Heart right ventricle (tissue), 16 donors: ENCODE measurements at regions not wholly inside any gene's neighbourhood (a gene's known extent, or its start where the extent isn't known, plus 50 kb on each side); places are given as distances from the start of the nearest gene placed in this dataset.

ENCODE experiments used
- ATAC-seq, 8 donors: fragments of 200-7000 bp; cut with Tn5 transposase; one replicate each; pipeline ENCODE4 v1.9.1; 2020; ENCODE audit warnings: mild to moderate bottlenecking in 8 of 8, moderate library complexity in 8 of 8, moderate number of reproducible peaks in 1 of 8
- DNase-seq, 2 donors: peaks; one replicate each; pipeline ENCODE4 v3.0.0-alpha.2; 2020
- H3K27ac ChIP-seq, 10 donors: fragments of 200-600 bp; sonication (generic) in 2 of 10; one replicate each; pipeline versions ENCODE4 v1.5.0 to v1.8.0; 2020 to 2022; ENCODE audit warnings: mild to moderate bottlenecking in 3 of 10
- H3K27me3 ChIP-seq, 7 donors: fragments of 200-600 bp; one replicate each; pipeline ENCODE4 v1.8.0; 2021 to 2022; ENCODE audit warnings: mild to moderate bottlenecking in 2 of 7
- H3K36me3 ChIP-seq, 9 donors: fragments of 200-600 bp; sonication (generic) in 1 of 9; one replicate each; pipeline versions ENCODE4 v1.5.0 to v1.8.0; 2020 to 2022; ENCODE audit warnings: mild to moderate bottlenecking in 2 of 9
- H3K4me1 ChIP-seq, 9 donors: fragments of 200-600 bp; sonication (generic) in 1 of 9; one replicate each; pipeline versions ENCODE4 v1.5.0 to v1.8.0; 2020 to 2022; ENCODE audit warnings: mild to moderate bottlenecking in 4 of 9
- H3K4me3 ChIP-seq, 10 donors: fragments of 200-600 bp; sonication (generic) in 2 of 10; one replicate each; pipeline versions ENCODE4 v1.5.0 to v1.8.0; 2020 to 2022; ENCODE audit warnings: mild to moderate bottlenecking in 7 of 10, moderate library complexity in 2 of 10
- H3K9me3 ChIP-seq, 11 donors: fragments of 200-600 bp in 10 of 11; sonication (generic) in 2 of 11; one replicate each; pipeline versions ENCODE4 v1.5.0 to v1.8.0; 2013 to 2022; ENCODE audit warnings: mild to moderate bottlenecking in 2 of 11, control low read depth in 1 of 11, moderate library complexity in 1 of 11
- CTCF ChIP-seq, 9 donors: fragments of 200-600 bp; sonication (generic) in 2 of 9; IDR thresholded peaks; one replicate each; pipeline versions ENCODE4 v1.5.0 to v1.8.0; 2021 to 2022; ENCODE audit warnings: antibody characterized with exemption in 9 of 9, mild to moderate bottlenecking in 5 of 9, moderate library complexity in 1 of 9
- WGBS, 2 donors: extraction: QIAGEN DNeasy Blood & Tissue Kit; methylation state at CpG; one replicate each; pipeline ENCODE4 v1.1.7; 2013; ENCODE audit warnings: inconsistent platforms in 1 of 2; 5-methylcytosine and 5-hydroxymethylcytosine counted together
- intact Hi-C, 10 donors: fragments of 100-400 bp; cut with DNase I; formaldehyde crosslinking; loops; one replicate each; pipeline versions ENCODE4 v1.11.1 to v1.14.2; 2022
- donor health status: Arrhythmogenic right ventricular cardiomyopathy.
- donor health status: ischemic (EF 13 %, LVEDD 7.1; RV severe dilation, severe dysfunction).
- donor health status: healthy with polysubstance abuse.
- donor health status: DM: no; HTN: yes; CAD: no.
- donor health status: DM: no; HTN: no; CAD: no.
- donor health status: ischemic (EF 25% LVEDD 6.9; RV normal size, moderate dysfunction).
- donor health status: ischemic (EF 25% LVEDD 5.7; RV mildly dilated, moderate dysfunction).
- donor health status: healthy.
- donor health status: DM: yes; HTN: yes; CAD: no.
- donor health status: Ischemic cardiomyopathy.
- donor health status: ischemic (EF 35%, LVEDD 5.7; RV mildly dilated, moderate dysfunction).
- donor health status: nonischemic (EF 11% LVEDD 7.7; RV severe dilation, severe dysfunction).
- donor health status: DM: yes; HTN: yes; CAD: no.
- donor health status: PGD.
- donor health status: ischemic (EF 29% LVEDD 5.4; RV normal size, mild dysfunction).
- donor health status: nonischemic (EF 23%, LVEDD 6.1; RV moderate dilation, normal function).

- no peak overlapping the region for H3K27ac ChIP-seq
- no peak for TF ChIP-seq CTCF (IDR thresholded peaks at IDR 0.05)
- DNase-seq, result no peak
- 67 to 69% methylated on average over 6 of the region's 6 CpGs for WGBS, 2 donors
- H3K36me3 ChIP-seq, result no peaks in the 10 kb centered on the region
- no peaks in the 10 kb centered on the region for H3K4me1 ChIP-seq
- no peak for ATAC-seq
- intact Hi-C loops, result no loop called here
- peaks cover 0 to 62% (median 29%) of the 10 kb centered on the region in 7 donors for H3K27me3 ChIP-seq
- no peaks in the 10 kb centered on the region for H3K9me3 ChIP-seq
- H3K4me3 ChIP-seq, result no peak overlapping the region
Observed at GRCh38 chr2:136402281-136402680, 284.3 kb upstream of the CXCR4 start.

- DNase-seq, result no peak
- ATAC-seq, result no peak
- intact Hi-C loops, result no loop called here
- H3K27me3 ChIP-seq, result peaks cover 0 to 41% (median 16%) of the 10 kb centered on the region in 7 donors
- H3K36me3 ChIP-seq, result no peaks in the 10 kb centered on the region
- no peak for TF ChIP-seq CTCF (IDR thresholded peaks at IDR 0.05)
- H3K9me3 ChIP-seq, result no peaks in the 10 kb centered on the region
- no peak overlapping the region for H3K27ac ChIP-seq
- no peak overlapping the region for H3K4me3 ChIP-seq
- H3K4me1 ChIP-seq, result no peaks in the 10 kb centered on the region
- 80 to 90% methylated on average over 6 of the region's 6 CpGs for WGBS, 2 donors
Observed at GRCh38 chr2:136399667-136400289, 281.8 kb upstream of the CXCR4 start.

GRCh38 chr2:136395582-136395981 is 277.6 kb upstream of the CXCR4 start:
- 92% methylated on average over 2 of the region's 2 CpGs for WGBS, 2 donors
- Histone ChIP-seq H3K4me1 (no peaks in the 10 kb centered on the region), H3K27ac (no peak overlapping the region), H3K9me3 (no peaks in the 10 kb centered on the region), H3K4me3 (no peak overlapping the region), H3K36me3 (no peaks in the 10 kb centered on the region), H3K27me3 (peaks cover 0 to 14% (median 0%) of the 10 kb centered on the region in 7 donors)
- ATAC-seq (no peak), DNase-seq (no peak)
- no peak for TF ChIP-seq CTCF (IDR thresholded peaks at IDR 0.05)
- intact Hi-C loops, result no loop called here

- Histone ChIP-seq H3K27me3 (peaks cover 0 to 5% (median 0%) of the 10 kb centered on the region in 7 donors), H3K4me3 (no peak overlapping the region), H3K9me3 (no peaks in the 10 kb centered on the region), H3K4me1 (no peaks in the 10 kb centered on the region), H3K36me3 (no peaks in the 10 kb centered on the region), H3K27ac (no peak overlapping the region)
- no peak for ATAC-seq
- 84 to 85% methylated on average over 8 of the region's 8 CpGs for WGBS, 2 donors
- intact Hi-C loops, result no loop called here
- TF ChIP-seq CTCF (IDR thresholded peaks at IDR 0.05), result no peak
- no peak for DNase-seq
Observed at GRCh38 chr2:136394136-136395060, 276.4 kb upstream of the CXCR4 start.
